Stimulated activated naive B cell treated with anti-CD40 and anti-IgM and Interleukin-4, amounts not matched to agents 10 μg/mL and 1 μg/mL and 100 μg/mL, for 72 hours (primary cell): ENCODE measurements at regions not wholly inside any gene's neighbourhood (a gene's known extent, or its start where the extent isn't known, plus 50 kb on each side); places are given as distances from the start of the nearest gene placed in this dataset.

Experiments used
- ATAC-seq, 2 donors: fragments of 150-1000 bp; cut with Tn5 transposase; replicated peaks; 2 replicates each; pipeline ENCODE4 v1.10.0; 2021; ENCODE audit warnings: moderate library complexity in 1 of 2
- DNase-seq: peaks from one replicate; pipeline ENCODE4 v3.0.0; 2021
- H3K27ac Mint-ChIP-seq: one replicate; pipeline ENCODE4 v1.8.0; 2022; ENCODE audit warnings: mild to moderate bottlenecking, mixed read lengths
- H3K27me3 Mint-ChIP-seq, 2 donors: one replicate each; pipeline ENCODE4 v1.8.0; 2022; ENCODE audit warnings: mixed read lengths in 2 of 2
- H3K36me3 Mint-ChIP-seq, 2 donors: one replicate each; pipeline ENCODE4 v1.8.0; 2022; ENCODE audit warnings: mixed read lengths in 2 of 2, mild to moderate bottlenecking in 1 of 2
- H3K4me1 Mint-ChIP-seq, 2 donors: one replicate each; pipeline ENCODE4 v1.8.0; 2022; ENCODE audit warnings: mixed read lengths in 2 of 2, mild to moderate bottlenecking in 1 of 2
- H3K4me3 Mint-ChIP-seq, 2 donors: one replicate each; pipeline ENCODE4 v1.8.0; 2022; ENCODE audit warnings: mild to moderate bottlenecking in 2 of 2, mixed read lengths in 2 of 2, moderate library complexity in 1 of 2
- H3K9me3 Mint-ChIP-seq, 2 donors: one replicate each; pipeline ENCODE4 v1.8.0; 2022; ENCODE audit warnings: mixed read lengths in 2 of 2, mild to moderate bottlenecking in 1 of 2

- Mint-ChIP-seq H3K27me3 (no peaks in the 10 kb centered on the region), H3K4me1 (no peaks in the 10 kb centered on the region), H3K9me3 (peaks cover 0 to 6% of the 10 kb centered on the region in 2 donors), H3K4me3 (no peak overlapping the region), H3K36me3 (no peaks in the 10 kb centered on the region), H3K27ac (no peak overlapping the region)
- DNase-seq (no peak), ATAC-seq (no peak)
Measured at GRCh38 chr12:127340381-127340780, 926.6 kb upstream of the TMEM132C start.

GRCh38 chr12:127342861-127343260 is 924.1 kb upstream of the TMEM132C start:
- Mint-ChIP-seq H3K27ac (no peak overlapping the region), H3K36me3 (peaks cover 0 to 4% of the 10 kb centered on the region in 2 donors), H3K9me3 (peaks cover 12 to 13% of the 10 kb centered on the region in 2 donors), H3K27me3 (no peaks in the 10 kb centered on the region), H3K4me1 (no peaks in the 10 kb centered on the region), H3K4me3 (no peak overlapping the region)
- no peak for ATAC-seq
- DNase-seq = no peak

- Mint-ChIP-seq H3K36me3 (peaks cover 0 to 4% of the 10 kb centered on the region in 2 donors), H3K4me3 (no peak overlapping the region), H3K9me3 (peaks cover 12 to 16% of the 10 kb centered on the region in 2 donors), H3K4me1 (no peaks in the 10 kb centered on the region), H3K27ac (no peak overlapping the region), H3K27me3 (no peaks in the 10 kb centered on the region)
- DNase-seq (no peak), ATAC-seq (no peak)
Measured at GRCh38 chr12:127343940-127344339, 923.0 kb upstream of the TMEM132C start.

DNA sequence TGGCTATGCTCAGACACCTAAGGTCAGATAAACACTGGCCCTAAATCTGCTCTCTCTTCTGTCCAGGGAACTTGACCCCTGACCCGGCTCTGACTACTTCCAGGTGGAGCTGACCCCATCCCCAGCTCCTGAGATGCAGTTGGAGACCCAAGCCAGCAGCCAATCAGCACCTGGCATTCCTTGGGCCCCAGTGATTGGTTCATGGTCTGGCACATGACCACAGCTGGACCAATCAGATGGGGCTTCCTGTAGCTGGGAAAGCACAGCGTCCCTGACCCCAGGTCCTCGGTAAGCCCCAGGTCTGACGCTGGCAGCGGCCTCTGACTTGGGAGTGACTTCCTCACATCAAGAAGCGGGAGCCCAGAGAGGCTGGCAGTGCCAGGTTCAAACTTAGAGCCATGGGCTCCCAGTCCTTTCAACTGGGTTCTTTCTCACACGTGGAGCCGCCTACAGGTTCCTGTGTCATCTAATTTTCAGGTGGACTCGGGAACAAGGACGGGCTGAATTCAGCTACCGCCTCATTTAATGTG is 915.4 kb upstream of the TMEM132C start:
- no peaks in the 10 kb centered on the region for H3K27me3 Mint-ChIP-seq
- peaks cover 17 to 20% of the 10 kb centered on the region in 2 donors for H3K9me3 Mint-ChIP-seq
- no peak overlapping the region for H3K4me3 Mint-ChIP-seq
- no peak for ATAC-seq
- no peaks in the 10 kb centered on the region for H3K4me1 Mint-ChIP-seq
- H3K36me3 Mint-ChIP-seq = peaks cover 0 to under 1% of the 10 kb centered on the region in 2 donors
- H3K27ac Mint-ChIP-seq = no peak overlapping the region
- DNase-seq = no peak

DNA sequence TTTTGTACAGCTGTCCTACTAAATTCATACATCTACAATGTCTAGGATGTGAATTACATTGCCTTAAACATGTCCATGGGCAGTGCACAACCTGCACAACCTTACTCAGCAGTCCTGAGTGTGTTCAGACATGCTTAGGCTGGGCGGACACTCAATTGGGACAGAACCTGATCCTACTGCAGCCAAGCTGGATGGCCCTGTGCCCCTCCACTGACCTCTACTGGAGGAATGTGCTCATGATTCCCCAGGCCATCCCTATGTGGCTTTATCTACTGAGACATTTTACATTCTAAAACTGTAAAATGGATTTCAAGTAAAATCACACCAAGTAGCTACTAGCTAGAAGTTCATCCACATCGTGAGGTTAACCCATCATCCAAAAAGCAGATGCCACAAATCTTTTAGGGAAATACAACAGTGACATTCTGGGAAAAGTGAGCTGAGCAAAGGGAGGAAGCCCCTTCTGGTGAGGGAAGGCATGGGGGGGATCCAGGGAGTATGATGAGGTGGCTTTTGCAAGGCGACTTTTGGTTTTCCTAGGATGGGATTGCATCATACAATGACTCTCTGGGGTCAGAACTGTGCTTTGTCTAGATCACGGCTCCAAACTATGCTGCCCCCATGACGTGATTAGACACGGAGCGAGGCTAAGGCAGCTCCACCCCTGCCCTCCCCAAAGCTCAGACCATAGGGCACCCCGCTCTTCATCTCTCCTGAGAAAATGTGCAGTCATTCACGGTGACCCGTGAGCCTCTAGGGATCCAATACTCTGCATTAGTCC is 911.7 kb upstream of the TMEM132C start:
- Mint-ChIP-seq H3K4me3 (no peak overlapping the region), H3K27me3 (no peaks in the 10 kb centered on the region), H3K27ac (no peak overlapping the region), H3K36me3 (no peaks in the 10 kb centered on the region), H3K9me3 (peaks cover 9 to 11% of the 10 kb centered on the region in 2 donors), H3K4me1 (no peaks in the 10 kb centered on the region)
- no peak for DNase-seq
- no peak for ATAC-seq

DNA sequence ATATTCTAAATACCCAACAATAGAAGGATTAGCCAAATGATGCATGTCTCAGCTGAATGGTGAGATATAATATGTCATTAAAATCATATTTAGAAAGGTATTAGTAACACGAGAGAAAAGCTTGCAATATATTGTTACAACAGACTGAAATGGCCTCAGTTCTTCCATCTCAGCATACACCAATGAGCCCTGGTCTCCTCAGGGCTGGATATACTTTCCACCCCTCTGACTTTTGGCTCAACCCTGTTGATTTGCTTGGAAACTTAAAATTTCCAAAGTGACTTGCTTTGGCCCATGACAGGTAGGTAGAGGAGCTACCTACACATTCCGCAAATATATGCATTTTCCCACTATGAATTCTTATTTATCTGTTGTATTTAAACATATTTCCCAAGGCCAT is 908.1 kb upstream of the TMEM132C start:
- ATAC-seq (no peak), DNase-seq (no peak)
- Mint-ChIP-seq H3K4me3 (no peak overlapping the region), H3K27ac (no peak overlapping the region), H3K9me3 (peaks cover 2 to 4% of the 10 kb centered on the region in 2 donors), H3K27me3 (no peaks in the 10 kb centered on the region), H3K4me1 (no peaks in the 10 kb centered on the region), H3K36me3 (no peaks in the 10 kb centered on the region)

GRCh38 chr12:127360580-127360979 is 906.4 kb upstream of the TMEM132C start:
- DNase-seq (no peak), ATAC-seq (no peak)
- no peak overlapping the region for H3K27ac Mint-ChIP-seq
- H3K27me3 Mint-ChIP-seq = no peaks in the 10 kb centered on the region
- no peaks in the 10 kb centered on the region for H3K4me1 Mint-ChIP-seq
- no peaks in the 10 kb centered on the region for H3K36me3 Mint-ChIP-seq
- H3K9me3 Mint-ChIP-seq = peaks cover 4 to 8% of the 10 kb centered on the region in 2 donors
- no peak overlapping the region for H3K4me3 Mint-ChIP-seq

- H3K27ac Mint-ChIP-seq = no peak overlapping the region
- peaks cover 4 to 13% of the 10 kb centered on the region in 2 donors for H3K9me3 Mint-ChIP-seq
- H3K4me1 Mint-ChIP-seq = no peaks in the 10 kb centered on the region
- H3K36me3 Mint-ChIP-seq = no peaks in the 10 kb centered on the region
- H3K27me3 Mint-ChIP-seq = no peaks in the 10 kb centered on the region
- no peak overlapping the region for H3K4me3 Mint-ChIP-seq
- DNase-seq = no peak
- ATAC-seq = no peak
Measured at GRCh38 chr12:127362121-127362520, 904.8 kb upstream of the TMEM132C start.

DNA sequence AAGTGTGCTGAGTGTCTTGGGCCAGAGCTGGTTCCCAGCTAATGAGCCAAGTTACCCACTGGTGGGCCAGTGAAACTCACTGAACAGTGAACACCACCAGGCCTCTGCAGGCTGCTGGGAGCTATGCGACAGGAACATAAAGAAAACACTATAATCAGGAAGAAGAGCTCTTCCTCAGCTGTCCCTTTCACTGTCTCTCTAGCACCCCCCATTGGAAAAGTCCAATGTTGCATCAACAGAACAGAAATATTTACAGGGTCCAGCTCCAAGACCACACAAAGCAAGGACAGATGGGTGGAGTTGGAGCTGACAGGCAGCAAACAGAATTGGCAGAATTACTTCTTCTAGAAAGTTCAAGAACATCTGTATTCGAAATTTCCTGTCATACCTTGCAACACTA is 903.6 kb upstream of the TMEM132C start:
- no peaks in the 10 kb centered on the region for H3K4me1 Mint-ChIP-seq
- H3K4me3 Mint-ChIP-seq = no peak overlapping the region
- no peaks in the 10 kb centered on the region for H3K27me3 Mint-ChIP-seq
- H3K27ac Mint-ChIP-seq = no peak overlapping the region
- no peaks in the 10 kb centered on the region for H3K36me3 Mint-ChIP-seq
- peaks cover 5 to 12% of the 10 kb centered on the region in 2 donors for H3K9me3 Mint-ChIP-seq
- DNase-seq (no peak), ATAC-seq (no peak)

GRCh38 chr12:127373559-127373958 is 893.4 kb upstream of the TMEM132C start:
- no peaks in the 10 kb centered on the region for H3K36me3 Mint-ChIP-seq
- ATAC-seq = no peak
- H3K4me3 Mint-ChIP-seq = no peak overlapping the region
- no peak overlapping the region for H3K27ac Mint-ChIP-seq
- peaks cover 0 to 7% of the 10 kb centered on the region in 2 donors for H3K27me3 Mint-ChIP-seq
- no peaks in the 10 kb centered on the region for H3K4me1 Mint-ChIP-seq
- no peak for DNase-seq
- peaks cover 3 to 6% of the 10 kb centered on the region in 2 donors for H3K9me3 Mint-ChIP-seq

DNA sequence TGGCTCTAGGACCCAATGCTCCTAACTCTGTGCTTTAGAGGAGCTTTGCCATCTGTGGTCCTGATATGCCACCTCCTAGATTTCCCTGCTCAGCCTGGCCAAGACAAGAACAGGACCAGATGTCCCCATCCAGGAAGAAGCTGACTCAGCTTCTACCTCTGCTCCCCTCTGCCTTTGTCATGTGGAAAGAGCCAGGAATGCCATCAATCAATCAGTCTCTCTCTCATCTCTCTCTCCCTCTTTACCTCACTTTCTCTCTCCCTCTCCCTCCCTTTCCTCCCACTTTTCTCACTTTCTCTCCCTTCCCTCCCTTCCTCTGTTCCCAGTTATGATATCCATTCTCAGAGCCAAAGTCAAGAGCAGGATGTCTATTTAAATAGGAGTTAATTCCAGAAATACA is 892.5 kb upstream of the TMEM132C start:
- peaks cover 3 to 4% of the 10 kb centered on the region in 2 donors for H3K9me3 Mint-ChIP-seq
- H3K4me1 Mint-ChIP-seq = no peaks in the 10 kb centered on the region
- no peak overlapping the region for H3K27ac Mint-ChIP-seq
- no peak overlapping the region for H3K4me3 Mint-ChIP-seq
- H3K27me3 Mint-ChIP-seq = peaks cover 0 to 7% of the 10 kb centered on the region in 2 donors
- DNase-seq = no peak
- H3K36me3 Mint-ChIP-seq = no peaks in the 10 kb centered on the region
- ATAC-seq = no peak

- Mint-ChIP-seq H3K9me3 (peaks cover 1 to 4% of the 10 kb centered on the region in 2 donors), H3K36me3 (no peaks in the 10 kb centered on the region), H3K27ac (peak overlapping the region; percentile 3), H3K27me3 (no peaks in the 10 kb centered on the region), H3K4me3 (no peak overlapping the region), H3K4me1 (no peaks in the 10 kb centered on the region)
- DNase-seq = peak; percentile 6
- ATAC-seq = peak; percentile 61 to 68
Measured at GRCh38 chr12:127381043-127381668, 885.8 kb upstream of the TMEM132C start.

- H3K27me3 Mint-ChIP-seq = no peaks in the 10 kb centered on the region
- DNase-seq = no peak
- no peak for ATAC-seq
- no peak overlapping the region for H3K4me3 Mint-ChIP-seq
- H3K27ac Mint-ChIP-seq = peak overlapping the region; percentile 3
- no peaks in the 10 kb centered on the region for H3K4me1 Mint-ChIP-seq
- H3K36me3 Mint-ChIP-seq = no peaks in the 10 kb centered on the region
- peaks cover 1 to 4% of the 10 kb centered on the region in 2 donors for H3K9me3 Mint-ChIP-seq
Measured at GRCh38 chr12:127381681-127382080, 885.3 kb upstream of the TMEM132C start.

GRCh38 chr12:127383281-127383680 is 883.7 kb upstream of the TMEM132C start:
- Mint-ChIP-seq H3K4me1 (no peaks in the 10 kb centered on the region), H3K9me3 (peaks cover 1 to 4% of the 10 kb centered on the region in 2 donors), H3K36me3 (no peaks in the 10 kb centered on the region), H3K4me3 (no peak overlapping the region), H3K27me3 (no peaks in the 10 kb centered on the region), H3K27ac (no peak overlapping the region)
- no peak for DNase-seq
- no peak for ATAC-seq

DNA sequence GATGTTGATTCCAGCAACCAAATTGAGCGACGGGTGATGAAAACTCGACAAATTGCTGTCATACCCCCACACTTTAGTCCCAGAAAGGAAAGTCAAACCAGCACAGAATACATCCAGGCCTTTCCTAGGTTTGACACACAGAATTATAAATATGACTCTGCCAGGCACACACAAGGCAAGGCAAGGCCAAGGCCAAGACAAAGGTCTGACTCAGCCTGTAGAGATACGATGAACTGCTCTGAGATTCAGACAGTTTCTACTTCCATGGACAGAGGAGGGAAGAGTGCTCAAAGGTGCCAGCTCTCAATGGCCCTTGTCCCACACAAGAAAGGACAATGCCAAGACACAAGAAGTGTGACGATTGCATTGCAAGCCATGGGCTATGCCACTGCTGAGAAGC is 880.2 kb upstream of the TMEM132C start:
- H3K9me3 Mint-ChIP-seq = peaks cover 3 to 4% of the 10 kb centered on the region in 2 donors
- no peak overlapping the region for H3K27ac Mint-ChIP-seq
- H3K27me3 Mint-ChIP-seq = no peaks in the 10 kb centered on the region
- no peaks in the 10 kb centered on the region for H3K4me1 Mint-ChIP-seq
- H3K4me3 Mint-ChIP-seq = no peak overlapping the region
- DNase-seq (no peak), ATAC-seq (no peak)
- H3K36me3 Mint-ChIP-seq = no peaks in the 10 kb centered on the region
